Transverse colon (tissue), 4 donors: ENCODE measurements at regions not wholly inside any gene's neighbourhood (a gene's known extent, or its start where the extent isn't known, plus 50 kb on each side); places are given as distances from the start of the nearest gene placed in this dataset.

Experiments used
- POLR2AphosphoS5 ChIP-seq, 3 donors: sonication (generic); formaldehyde crosslinking; IDR thresholded peaks; one replicate each; pipeline ENCODE4 v1.6.1; 2016; ENCODE audit warnings: antibody characterized with exemption in 3 of 3
- TF ChIP-seq, protein P1 (sequence below), 5 experiments: fragments of 200-600 bp in 3 of 5; fragments of 450-650 bp in 2 of 5; sonication (generic) in 3 of 5; IDR thresholded peaks; 1 replicate in 2 of 5; 2 replicates in 3 of 5; pipeline ENCODE4 v1.5.1; 2016 to 2017; ENCODE audit warnings: antibody characterized with exemption in 5 of 5, inconsistent platforms in 3 of 5, mild to moderate bottlenecking in 2 of 5, moderate library complexity in 1 of 5

DNA sequence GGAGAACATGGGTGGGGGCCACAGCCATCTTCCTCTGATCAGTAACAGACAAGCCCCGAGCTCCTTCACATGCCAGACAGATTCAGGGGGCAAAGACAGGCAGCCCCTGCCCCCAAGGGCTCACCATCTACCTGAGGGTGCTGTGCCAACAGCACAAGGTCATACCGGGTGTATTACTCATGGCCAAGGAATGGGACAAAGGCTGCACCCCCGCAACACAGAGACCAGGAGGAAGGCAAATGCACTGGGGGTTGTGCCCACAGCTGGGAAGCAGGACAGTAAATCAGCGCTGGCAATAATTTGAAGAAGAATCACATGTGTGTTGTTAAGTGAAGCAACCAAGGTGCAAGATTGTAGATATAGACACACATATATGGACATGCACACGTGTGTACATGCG, 137.1 kb downstream of the C16orf95 start:
- TF ChIP-seq, protein P1, sequence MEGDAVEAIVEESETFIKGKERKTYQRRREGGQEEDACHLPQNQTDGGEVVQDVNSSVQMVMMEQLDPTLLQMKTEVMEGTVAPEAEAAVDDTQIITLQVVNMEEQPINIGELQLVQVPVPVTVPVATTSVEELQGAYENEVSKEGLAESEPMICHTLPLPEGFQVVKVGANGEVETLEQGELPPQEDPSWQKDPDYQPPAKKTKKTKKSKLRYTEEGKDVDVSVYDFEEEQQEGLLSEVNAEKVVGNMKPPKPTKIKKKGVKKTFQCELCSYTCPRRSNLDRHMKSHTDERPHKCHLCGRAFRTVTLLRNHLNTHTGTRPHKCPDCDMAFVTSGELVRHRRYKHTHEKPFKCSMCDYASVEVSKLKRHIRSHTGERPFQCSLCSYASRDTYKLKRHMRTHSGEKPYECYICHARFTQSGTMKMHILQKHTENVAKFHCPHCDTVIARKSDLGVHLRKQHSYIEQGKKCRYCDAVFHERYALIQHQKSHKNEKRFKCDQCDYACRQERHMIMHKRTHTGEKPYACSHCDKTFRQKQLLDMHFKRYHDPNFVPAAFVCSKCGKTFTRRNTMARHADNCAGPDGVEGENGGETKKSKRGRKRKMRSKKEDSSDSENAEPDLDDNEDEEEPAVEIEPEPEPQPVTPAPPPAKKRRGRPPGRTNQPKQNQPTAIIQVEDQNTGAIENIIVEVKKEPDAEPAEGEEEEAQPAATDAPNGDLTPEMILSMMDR (IDR thresholded peaks at IDR 0.05), result no peak
- no peak for TF ChIP-seq POLR2AphosphoS5 (IDR thresholded peaks at IDR 0.05)
